Smooth muscle cell (in vitro differentiated cells): ENCODE measurements at regions not wholly inside any gene's neighbourhood (a gene's known extent, or its start where the extent isn't known, plus 50 kb on each side); places are given as distances from the start of the nearest gene placed in this dataset.

Source experiments
- DNase-seq: peaks from one replicate; lab custom pipeline; 2025; ENCODE audit not compliant: unreplicated experiment; lab: John Stamatoyannopoulos, UW
- H2AFZ ChIP-seq: fragments of 200-600 bp; sonication (generic); 2 replicates; pipeline ENCODE4 v1.6.0; 2016; ENCODE audit warnings: antibody characterized with exemption, low read depth, mild to moderate bottlenecking
- H3F3A ChIP-seq: fragments of 200-600 bp; sonication (generic); 2 replicates; pipeline ENCODE4 v1.6.0; 2017; ENCODE audit warnings: antibody characterized with exemption, low read depth
- H3K27ac ChIP-seq: fragments of 200-600 bp; sonication (generic); 2 replicates; pipeline ENCODE4 v1.5.1; 2016; ENCODE audit warnings: low read depth, mild to moderate bottlenecking
- H3K27me3 ChIP-seq: fragments of 200-600 bp; sonication (generic); 2 replicates; pipeline ENCODE4 v1.6.1; 2016; ENCODE audit warnings: low read depth, mild to moderate bottlenecking
- H3K36me3 ChIP-seq: fragments of 200-600 bp; sonication (generic); 2 replicates; pipeline ENCODE4 v1.5.1; 2016; ENCODE audit warnings: low read depth
- H3K4me1 ChIP-seq: fragments of 200-600 bp; sonication (generic); 2 replicates; pipeline ENCODE4 v1.5.1; 2016; ENCODE audit warnings: low read depth
- H3K4me2 ChIP-seq: fragments of 200-600 bp; sonication (generic); 2 replicates; pipeline ENCODE4 v1.6.0; 2016; ENCODE audit warnings: mild to moderate bottlenecking
- H3K4me3 ChIP-seq: fragments of 200-600 bp; sonication (generic); 2 replicates; pipeline ENCODE4 v1.5.1; 2016; ENCODE audit warnings: mild to moderate bottlenecking
- H3K79me2 ChIP-seq: fragments of 200-600 bp; sonication (generic); 2 replicates; pipeline ENCODE4 v1.6.0; 2016; ENCODE audit warnings: low read depth, mild to moderate bottlenecking
- H3K9ac ChIP-seq: fragments of 200-600 bp; sonication (generic); 2 replicates; pipeline ENCODE4 v1.6.0; 2016; ENCODE audit warnings: low read depth
- H3K9me3 ChIP-seq: fragments of 200-600 bp; sonication (generic); replicated peaks from 2 replicates; pipeline ENCODE4 v1.5.1; 2016; ENCODE audit warnings: low read depth
- H4K20me1 ChIP-seq: fragments of 200-600 bp; sonication (generic); 2 replicates; pipeline ENCODE4 v1.6.0; 2016; ENCODE audit warnings: low read depth
- CTCF ChIP-seq: fragments of 200-600 bp; sonication (generic); IDR thresholded peaks from 2 replicates; pipeline ENCODE4 v1.5.1; 2017; ENCODE audit warnings: borderline replicate concordance, mild to moderate bottlenecking, antibody characterized with exemption; ENCODE audit not compliant: insufficient read depth, poor library complexity, severe bottlenecking
- WGBS: methylation state at CpG from one replicate; pipeline ENCODE4 v1.1.7; 2016; ENCODE audit warnings: low lambda C conversion rate; 5-methylcytosine and 5-hydroxymethylcytosine counted together

DNA sequence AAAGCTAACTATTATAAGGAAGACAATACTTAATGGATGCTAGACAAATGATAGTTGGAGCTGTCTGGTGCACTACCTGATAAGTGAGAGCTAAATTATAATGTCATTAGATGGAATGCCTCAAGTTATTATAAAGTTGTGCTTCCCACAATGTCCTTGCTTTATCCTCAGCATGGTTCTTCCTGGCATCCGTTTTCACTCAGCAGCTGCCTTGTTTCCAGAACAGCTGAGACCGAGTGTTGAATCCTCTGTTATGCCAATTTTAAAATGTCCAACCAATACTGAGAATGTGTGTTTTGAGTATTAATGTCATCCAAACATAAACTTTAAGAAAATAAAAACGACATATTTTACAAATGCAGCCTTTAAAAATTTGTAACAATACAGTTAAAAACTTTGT is 286.7 kb upstream of the SOX2 start:
- no peak for TF ChIP-seq CTCF
- Histone ChIP-seq H3K27ac (no peak overlapping the region), H3K27me3 (no peaks in the 10 kb centered on the region), H3K79me2 (no peaks in the 10 kb centered on the region), H3K9me3 (no peaks in the 10 kb centered on the region), H3K4me2 (no peak overlapping the region), H3F3A (no peaks in the 10 kb centered on the region), H3K9ac (no peak overlapping the region), H3K4me3 (no peak overlapping the region), H2AFZ (no peak overlapping the region), H3K36me3 (no peaks in the 10 kb centered on the region), H3K4me1 (no peaks in the 10 kb centered on the region), H4K20me1 (no peaks in the 10 kb centered on the region)
- 56% methylated on average over 3 of the region's 3 CpGs for WGBS
- DNase-seq, result no peak

GRCh38 chr3:181418233-181418632 is 293.5 kb upstream of the SOX2 start:
- Histone ChIP-seq H3K4me3 (no peak overlapping the region), H3K9me3 (no peaks in the 10 kb centered on the region), H3K4me2 (peak overlapping the region; percentile 59), H4K20me1 (no peaks in the 10 kb centered on the region), H3K79me2 (no peaks in the 10 kb centered on the region), H2AFZ (no peak overlapping the region), H3K4me1 (peaks cover 34% of the 10 kb centered on the region), H3K27me3 (no peaks in the 10 kb centered on the region), H3F3A (no peaks in the 10 kb centered on the region), H3K9ac (no peak overlapping the region), H3K36me3 (no peaks in the 10 kb centered on the region), H3K27ac (peak overlapping the region; percentile 66)
- 56% methylated on average over 1 of the region's 1 CpG for WGBS
- TF ChIP-seq CTCF, result no peak
- DNase-seq, result no peak

DNA sequence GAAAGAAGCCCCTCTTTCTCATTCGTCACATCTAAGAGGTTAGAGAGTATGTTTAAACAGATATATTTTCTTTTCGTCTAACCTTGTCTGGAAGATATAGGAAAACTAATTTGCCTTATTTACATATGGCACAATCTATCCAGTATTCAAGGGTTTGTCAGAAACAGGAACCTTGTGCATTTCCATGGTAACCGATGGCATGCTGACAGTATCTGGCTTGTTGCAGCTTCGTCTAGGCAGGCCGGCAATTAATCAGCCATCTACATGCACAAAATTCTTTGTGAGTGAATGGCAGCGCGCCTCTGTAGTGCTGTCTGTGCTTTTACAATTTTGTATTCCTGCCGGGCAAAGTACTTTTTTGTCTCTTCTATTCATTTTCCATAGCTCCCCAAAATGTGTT is 294.0 kb upstream of the SOX2 start:
- H3K27ac ChIP-seq, result peak overlapping the region; percentile 66
- H3K4me2 ChIP-seq, result peak overlapping the region; percentile 59
- no peak for TF ChIP-seq CTCF
- DNase-seq, result no peak
- no peak overlapping the region for H3K4me3 ChIP-seq
- WGBS, result 24% methylated on average over 8 of the region's 8 CpGs
- no peaks in the 10 kb centered on the region for H3K36me3 ChIP-seq
- no peaks in the 10 kb centered on the region for H3K79me2 ChIP-seq
- no peaks in the 10 kb centered on the region for H3K9me3 ChIP-seq
- H2AFZ ChIP-seq, result no peak overlapping the region
- no peaks in the 10 kb centered on the region for H3F3A ChIP-seq
- no peaks in the 10 kb centered on the region for H3K27me3 ChIP-seq
- H3K4me1 ChIP-seq, result peaks cover 36% of the 10 kb centered on the region
- H4K20me1 ChIP-seq, result no peaks in the 10 kb centered on the region
- H3K9ac ChIP-seq, result no peak overlapping the region

DNA sequence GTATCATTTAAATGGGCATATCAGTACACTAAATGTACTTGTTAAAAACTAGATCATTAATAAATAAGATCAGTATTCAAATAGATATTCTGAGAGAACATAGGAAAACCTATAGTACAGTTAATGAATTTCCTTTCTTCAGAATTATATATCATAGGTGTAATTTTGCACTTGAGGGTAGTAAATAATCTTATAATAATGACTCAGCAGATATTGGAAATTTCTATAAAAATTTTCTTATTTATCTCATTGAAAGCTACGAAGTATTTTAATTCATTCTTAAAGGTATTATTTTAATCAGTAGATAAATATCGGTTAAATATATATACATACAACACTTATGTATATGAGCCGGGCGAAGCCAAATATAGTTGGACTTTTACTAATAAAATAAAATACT is 300.9 kb upstream of the SOX2 start:
- H3K36me3 ChIP-seq, result no peaks in the 10 kb centered on the region
- H3K79me2 ChIP-seq, result no peaks in the 10 kb centered on the region
- DNase-seq, result no peak
- TF ChIP-seq CTCF, result no peak
- WGBS, result 96% methylated on average over 4 of the region's 4 CpGs
- H3K4me3 ChIP-seq, result no peak overlapping the region
- H3K4me2 ChIP-seq, result no peak overlapping the region
- no peak overlapping the region for H3K27ac ChIP-seq
- H4K20me1 ChIP-seq, result no peaks in the 10 kb centered on the region
- H3K9me3 ChIP-seq, result no peaks in the 10 kb centered on the region
- peaks cover 19% of the 10 kb centered on the region for H3K4me1 ChIP-seq
- H2AFZ ChIP-seq, result no peak overlapping the region
- H3K27me3 ChIP-seq, result no peaks in the 10 kb centered on the region
- H3K9ac ChIP-seq, result no peak overlapping the region
- H3F3A ChIP-seq, result no peaks in the 10 kb centered on the region
